RPMI7951 (cell line): ENCODE measurements at regions not wholly inside any gene's neighbourhood (a gene's known extent, or its start where the extent isn't known, plus 50 kb on each side); places are given as distances from the start of the nearest gene placed in this dataset.
"Not testable (repeated sequence)": the region's sequence is repeated elsewhere in the genome, so short reads cannot be mapped to it uniquely, and the experiment has no call there.

Experiments used
- DNase-seq: peaks from one replicate; pipeline ENCODE4 v3.0.0-alpha.2; 2012; ENCODE audit warnings: low read depth

GRCh38 chr22:41023299-41023623 is 69.1 kb upstream of the EP300 start:
- no peak for DNase-seq

DNA sequence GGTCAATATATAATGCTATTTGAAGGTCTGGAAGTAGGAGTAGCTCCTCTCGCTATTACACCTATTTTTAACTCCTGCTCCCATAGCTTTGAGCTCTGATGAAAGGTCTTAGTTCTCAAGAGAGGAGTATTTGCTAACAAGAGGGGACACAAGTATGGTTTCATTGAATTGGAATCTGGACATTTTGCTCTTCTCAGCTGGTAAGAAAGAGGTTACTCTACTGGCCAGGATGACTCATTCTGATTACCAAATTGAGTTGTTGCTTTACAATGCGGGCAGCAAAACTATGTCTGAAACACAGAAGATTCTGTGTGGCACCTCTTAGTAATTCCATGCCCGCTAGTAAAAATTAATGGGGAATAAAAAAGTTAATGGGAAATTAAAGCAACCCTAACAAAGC is 63.6 kb upstream of the EP300 start:
- DNase-seq: peak; percentile 81

GRCh38 chr22:41030891-41031290 is 61.5 kb upstream of the EP300 start:
- DNase-seq: peak; percentile 74

DNA sequence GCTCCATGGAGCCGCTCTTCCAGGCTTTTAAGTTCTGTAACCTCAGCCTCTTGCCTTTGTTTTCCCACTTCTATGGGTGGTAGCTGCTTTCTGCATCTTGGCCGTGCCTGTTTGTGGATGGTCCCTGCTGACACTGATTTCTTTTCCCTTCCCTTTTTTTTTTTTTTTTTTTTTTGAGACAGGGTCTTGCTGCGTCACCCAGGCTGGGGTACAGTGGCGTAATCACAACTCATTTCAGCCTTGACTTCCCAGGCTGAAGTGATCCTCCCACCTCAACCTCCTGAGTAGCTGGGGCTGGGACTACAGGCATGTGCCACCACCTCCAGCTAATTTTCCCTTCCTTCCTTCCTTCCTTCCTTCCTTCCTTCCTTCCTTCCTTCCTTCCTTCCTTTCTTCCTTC is 57.7 kb upstream of the EP300 start:
- no peak for DNase-seq

DNA sequence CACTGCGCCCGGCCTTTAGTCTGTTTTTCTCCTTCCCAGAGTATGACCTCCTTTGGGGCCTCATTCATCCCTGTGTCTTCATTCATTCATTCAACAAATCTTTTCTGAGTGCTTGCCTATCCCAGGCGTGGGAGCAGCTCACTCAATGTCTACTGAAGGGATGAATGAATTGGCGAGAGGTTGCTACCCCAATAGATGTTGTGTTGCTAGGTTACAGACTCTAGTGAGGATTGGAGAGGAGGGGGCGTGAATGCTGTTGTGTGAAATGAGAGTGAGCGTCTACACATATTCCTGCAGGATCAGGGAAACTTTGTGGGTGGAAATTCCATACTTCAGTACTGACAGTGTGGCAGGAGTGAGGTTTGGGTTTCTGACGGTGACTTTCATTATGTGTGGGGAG is 55.5 kb upstream of the EP300 start:
- no peak for DNase-seq

DNA sequence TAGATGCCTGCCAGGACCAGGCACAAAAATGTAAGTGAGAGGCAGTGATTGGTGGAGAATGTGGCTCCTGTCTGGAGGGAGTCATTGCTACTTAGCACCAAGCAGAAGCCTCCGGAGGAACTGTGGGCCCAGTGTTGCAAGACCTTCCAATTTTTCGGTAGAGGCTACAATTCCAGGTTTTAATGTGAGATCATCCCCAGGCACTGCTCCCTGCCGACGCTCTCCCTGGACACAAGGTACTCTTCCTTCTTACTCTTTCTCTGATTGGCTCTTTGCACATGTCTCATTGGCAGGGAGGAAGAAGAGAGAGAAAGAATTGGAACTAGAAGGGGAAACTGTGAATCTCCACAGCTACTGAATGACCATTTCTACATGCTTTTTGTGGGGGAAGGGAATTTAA is 53.7 kb upstream of the EP300 start:
- no peak for DNase-seq

GRCh38 chr22:41039641-41040040 is 52.8 kb upstream of the EP300 start:
- DNase-seq: not testable (repeated sequence)

- no peak for DNase-seq
Measured at GRCh38 chr22:41040483-41040882, 51.9 kb upstream of the EP300 start.

GRCh38 chr22:41041532-41041931 is 50.9 kb upstream of the EP300 start:
- no peak for DNase-seq
